GM12873 (cell line): ENCODE measurements at regions not wholly inside any gene's neighbourhood (a gene's known extent, or its start where the extent isn't known, plus 50 kb on each side); places are given as distances from the start of the nearest gene placed in this dataset.

Experiments
- CTCF ChIP-seq: IDR thresholded peaks from 2 replicates; pipeline ENCODE4 v1.5.1; 2012; ENCODE audit warnings: low read depth, mild to moderate bottlenecking, moderate library complexity, low read length, control low read depth; ENCODE audit not compliant: insufficient read depth; ENCODE audit errors: missing control alignments

DNA sequence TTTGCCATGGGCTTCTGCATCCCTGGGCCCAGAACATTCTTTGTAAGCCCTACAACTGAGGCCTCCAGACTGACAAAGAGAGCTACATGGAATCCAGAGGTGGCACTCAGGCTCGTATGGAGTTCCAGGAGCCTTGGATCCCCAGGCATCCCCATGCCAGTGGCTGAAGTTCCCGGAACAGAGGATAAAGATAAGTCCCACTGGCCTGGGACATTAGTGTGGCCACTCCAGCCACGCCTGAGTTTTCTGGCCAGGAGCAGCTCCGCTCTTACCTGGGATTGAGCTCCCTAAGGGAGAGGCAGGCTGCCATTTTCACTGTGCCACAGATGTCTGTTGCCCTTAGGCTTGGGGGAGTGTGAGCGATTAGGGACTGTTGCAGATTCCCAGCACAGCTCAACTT, 656.3 kb upstream of the FAM174A start:
- no peak for TF ChIP-seq CTCF

DNA sequence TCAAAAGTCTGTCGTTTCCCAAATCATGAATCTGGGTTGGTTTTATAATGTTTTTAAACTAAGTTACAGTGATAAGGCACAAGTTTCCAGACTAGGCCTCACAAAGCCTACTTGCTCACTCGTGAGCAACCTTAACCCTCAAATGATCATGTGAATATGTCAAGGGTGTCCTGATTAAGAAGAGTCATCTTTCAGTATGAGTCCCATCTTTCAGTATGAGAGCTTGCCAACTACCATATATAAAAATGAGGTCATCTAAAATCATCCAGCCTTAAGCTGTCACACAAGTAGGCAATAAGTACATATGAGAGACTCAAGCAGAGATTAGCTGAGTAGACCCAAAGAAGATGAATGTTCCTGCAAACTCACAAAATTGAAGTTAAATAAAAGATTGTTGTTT, 668.4 kb upstream of the FAM174A start:
- no peak for TF ChIP-seq CTCF

- no peak for TF ChIP-seq CTCF
These were observed 670.0 kb upstream of the FAM174A start for GRCh38 chr5:99865159-99865558.

DNA sequence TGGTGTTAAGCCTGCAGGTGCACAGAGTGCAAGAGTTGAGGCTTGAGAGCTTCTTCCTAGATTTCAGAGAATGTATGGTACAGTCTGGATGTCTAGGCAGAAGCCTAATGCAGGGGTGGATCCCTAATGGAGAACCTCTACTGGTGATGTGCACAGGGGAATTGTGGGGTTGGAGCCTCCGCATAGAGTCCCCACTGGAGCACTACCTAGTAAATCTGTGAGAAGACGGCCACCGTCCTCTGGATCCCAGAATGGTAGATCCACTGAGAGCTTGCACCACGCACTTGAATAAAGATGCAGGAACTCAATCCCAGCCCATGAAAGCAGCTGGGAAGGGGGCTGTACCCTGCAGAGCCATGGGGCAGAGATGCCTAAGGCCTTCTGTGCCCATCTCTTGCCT, 699.4 kb upstream of the FAM174A start:
- no peak for TF ChIP-seq CTCF

GRCh38 chr5:99827136-99827535, 708.0 kb upstream of the FAM174A start:
- TF ChIP-seq CTCF: no peak

GRCh38 chr5:99817796-99818195, 717.4 kb upstream of the FAM174A start:
- no peak for TF ChIP-seq CTCF

DNA sequence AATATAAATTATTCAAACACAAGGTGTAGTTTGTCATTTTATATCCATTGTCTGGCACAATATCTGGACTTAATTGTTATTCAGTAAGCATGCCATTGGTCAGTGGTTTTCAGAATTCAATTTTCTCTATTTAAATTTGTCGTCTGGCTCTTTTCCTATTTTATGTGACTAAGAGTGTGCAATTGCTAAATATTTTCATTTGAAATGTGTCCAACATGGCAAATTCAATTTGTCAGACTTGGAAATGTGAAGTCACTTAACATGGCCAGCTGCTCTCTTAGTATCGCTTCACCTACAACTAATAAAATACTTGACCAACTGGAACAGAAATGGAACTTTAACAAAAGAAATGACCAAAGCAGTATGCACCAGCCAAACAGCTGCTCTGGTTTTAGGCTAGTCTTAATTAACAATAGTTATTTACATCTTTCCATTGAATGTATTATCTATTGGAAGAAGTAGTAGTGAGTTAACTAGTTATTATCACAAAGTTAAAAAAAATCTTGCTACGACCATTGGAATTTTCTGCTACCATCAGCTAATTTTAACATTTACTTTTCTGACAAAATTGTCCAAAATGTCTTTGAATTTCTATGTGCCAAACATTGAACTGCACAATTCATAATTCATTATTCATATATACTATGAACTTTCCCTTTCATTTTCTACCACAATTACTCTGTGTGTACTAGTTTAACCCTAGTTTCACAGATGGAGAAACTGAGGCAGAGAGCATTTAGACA, 720.7 kb upstream of the FAM174A start:
- TF ChIP-seq CTCF: no peak
